NCI-H82 treated with DMSO at 0.1 percent for 48 hours (cell line): ENCODE measurements at regions not wholly inside any gene's neighbourhood (a gene's known extent, or its start where the extent isn't known, plus 50 kb on each side); places are given as distances from the start of the nearest gene placed in this dataset.

Source experiments
- DNase-seq: peaks from one replicate; lab custom pipeline; 2025; ENCODE audit not compliant: unreplicated experiment; lab: John Stamatoyannopoulos, UW

GRCh38 chr7:22658031-22658430 lies 69.0 kb upstream of the IL6 start:
- no peak for DNase-seq

DNA sequence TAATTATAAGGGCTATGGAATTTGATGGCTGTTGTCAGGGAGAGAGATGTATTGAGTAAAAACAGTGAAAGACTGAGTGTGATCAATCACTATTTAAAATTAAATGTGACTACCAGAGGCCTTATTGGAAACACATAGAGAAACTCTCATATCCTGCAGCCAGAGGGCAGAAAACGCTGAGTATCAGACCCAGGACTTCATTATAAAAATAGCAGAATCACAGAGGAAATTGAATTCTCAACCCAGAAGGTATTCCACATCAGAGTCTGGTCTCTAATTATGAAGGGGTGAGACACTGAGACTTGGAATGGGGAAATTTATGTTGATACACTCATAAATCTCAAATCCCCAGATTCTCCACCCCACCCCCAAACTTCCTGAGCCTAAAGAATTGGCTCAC lies 69.5 kb upstream of the IL6 start:
- no peak for DNase-seq

DNA sequence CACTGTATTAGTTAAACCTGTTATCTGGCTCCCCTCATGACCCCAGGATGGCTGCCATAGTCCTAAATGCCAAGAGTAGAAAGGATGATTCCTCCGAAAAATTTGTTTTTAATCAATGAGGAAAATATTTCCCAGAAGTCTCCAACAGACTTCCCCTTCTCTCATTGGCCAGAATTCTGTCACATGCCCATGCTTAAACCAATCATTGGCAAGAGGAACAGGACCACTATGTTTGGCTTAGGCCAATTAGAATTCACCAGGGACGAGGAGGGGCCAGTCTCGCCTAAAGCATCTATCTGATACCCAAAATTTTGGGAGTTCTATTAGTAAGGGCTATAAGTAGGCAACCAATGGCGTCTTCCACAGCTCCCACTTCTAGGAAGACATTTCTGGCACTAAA lies 71.2 kb upstream of the IL6 start:
- no peak for DNase-seq

DNA sequence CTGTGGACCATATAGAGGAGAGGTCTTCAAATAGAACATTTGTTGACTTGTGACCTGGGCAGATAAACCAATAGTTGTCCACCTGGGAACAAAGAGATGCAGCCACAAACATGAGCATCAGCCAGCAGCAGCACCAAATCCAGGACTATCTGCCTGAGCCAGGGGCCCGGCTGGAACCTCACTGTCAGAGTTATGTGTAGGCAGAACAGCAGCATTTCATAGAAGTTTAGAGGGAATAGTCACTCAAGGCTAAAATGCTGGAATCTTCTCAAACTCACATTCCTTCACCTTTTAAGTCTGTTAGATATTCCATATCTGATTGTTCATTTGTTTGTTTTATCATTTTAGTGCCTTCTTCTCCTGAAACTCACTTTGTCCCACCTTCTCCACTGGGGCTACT lies 72.2 kb upstream of the IL6 start:
- no peak for DNase-seq

DNA sequence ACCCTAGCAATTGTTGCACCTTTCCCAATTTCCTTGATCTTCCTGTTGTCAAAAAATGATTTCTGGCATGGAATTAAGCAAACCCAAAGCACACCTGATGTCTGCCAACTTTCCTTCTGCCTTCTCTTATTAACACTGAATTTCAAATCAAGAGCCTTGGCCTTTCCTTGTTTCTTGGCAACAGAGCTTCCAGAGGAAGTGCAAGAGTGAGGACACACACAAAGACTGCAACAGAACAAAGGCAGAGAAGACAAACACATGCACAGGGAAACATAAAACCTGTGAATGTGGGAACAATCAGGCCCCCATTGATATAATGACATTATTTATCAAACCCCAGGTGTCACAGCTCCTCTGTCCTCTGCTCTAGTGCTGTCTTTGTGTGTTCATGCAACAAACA lies 73.0 kb upstream of the IL6 start:
- no peak for DNase-seq

DNA sequence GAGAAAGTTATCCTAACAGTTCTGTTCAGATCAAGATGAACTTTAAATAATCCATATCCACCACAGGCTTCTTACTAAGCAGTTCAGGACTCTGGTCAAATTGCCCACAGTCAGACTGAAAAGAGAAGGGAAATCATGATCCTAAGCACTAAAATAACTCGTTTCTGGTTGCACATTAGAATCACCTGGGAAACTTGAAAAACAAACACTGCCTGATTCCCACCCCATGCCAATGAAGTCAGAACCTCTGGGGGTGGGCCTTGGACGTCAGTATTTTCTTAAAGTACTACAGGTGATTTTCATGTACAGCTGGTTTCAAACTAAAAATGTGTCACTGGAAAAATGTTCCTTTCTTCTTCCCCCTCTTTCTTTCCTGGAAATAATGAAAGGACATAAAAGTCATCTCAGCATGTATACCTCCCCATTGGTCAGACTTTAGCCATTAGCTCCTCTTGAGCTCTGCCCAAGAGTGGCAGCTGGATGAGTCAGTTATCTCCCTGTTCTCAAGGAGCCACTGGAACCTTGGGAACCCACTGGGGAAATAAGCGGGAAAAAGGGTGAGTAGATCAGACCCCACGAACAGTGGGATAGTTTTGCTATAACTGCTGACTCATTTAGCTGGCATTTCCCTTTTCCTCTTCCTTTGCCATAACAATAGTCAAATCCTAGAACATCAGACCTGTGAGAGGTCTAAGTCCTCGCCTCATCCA lies 75.3 kb upstream of the IL6 start:
- no peak for DNase-seq

GRCh38 chr7:22651036-22651435 lies 76.0 kb upstream of the IL6 start:
- DNase-seq, result no peak

- no peak for DNase-seq
Observed at GRCh38 chr7:22649686-22650085, 77.3 kb upstream of the IL6 start.

DNA sequence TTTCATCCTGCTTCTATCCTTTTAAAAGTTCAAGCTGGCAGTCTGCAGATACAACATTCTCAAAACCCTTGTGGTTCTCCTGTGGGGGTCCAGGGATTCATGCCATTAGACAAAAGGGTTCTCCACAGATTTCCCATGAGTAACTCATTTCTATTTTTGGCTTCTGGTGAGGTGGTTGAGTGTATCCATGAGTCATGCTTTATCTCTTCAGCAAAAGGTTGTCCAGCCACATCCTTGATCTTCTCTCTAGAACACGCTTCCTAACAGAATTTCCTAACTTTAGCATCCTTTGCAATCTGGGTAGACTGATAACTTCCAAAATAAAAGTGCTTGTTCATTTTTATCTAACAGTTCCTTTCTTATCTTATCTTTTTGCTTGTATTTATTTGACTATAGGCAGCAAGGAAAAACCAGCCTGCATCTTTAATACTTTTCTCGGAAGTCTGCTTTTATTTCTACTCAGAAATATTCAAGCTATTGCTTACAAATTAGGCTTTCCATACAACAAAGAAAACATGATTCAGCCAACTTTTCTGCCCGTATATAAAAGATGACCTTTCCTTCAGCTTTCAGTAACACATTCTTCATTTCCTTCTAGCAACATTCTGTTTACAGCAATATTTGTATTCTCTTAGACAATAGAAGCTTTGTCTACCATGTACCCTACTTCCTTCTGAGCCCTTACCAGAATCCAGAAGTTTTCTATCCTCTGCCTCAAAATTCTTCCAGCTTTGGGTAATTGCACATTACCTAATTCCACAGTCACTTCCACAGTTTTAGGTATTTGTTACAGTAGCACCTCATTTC lies 79.3 kb upstream of the IL6 start:
- no peak for DNase-seq

- DNase-seq, result no peak
Observed at GRCh38 chr7:22645418-22646181, 81.4 kb upstream of the IL6 start.

GRCh38 chr7:22642454-22642853 lies 84.5 kb upstream of the IL6 start:
- DNase-seq, result no peak

DNA sequence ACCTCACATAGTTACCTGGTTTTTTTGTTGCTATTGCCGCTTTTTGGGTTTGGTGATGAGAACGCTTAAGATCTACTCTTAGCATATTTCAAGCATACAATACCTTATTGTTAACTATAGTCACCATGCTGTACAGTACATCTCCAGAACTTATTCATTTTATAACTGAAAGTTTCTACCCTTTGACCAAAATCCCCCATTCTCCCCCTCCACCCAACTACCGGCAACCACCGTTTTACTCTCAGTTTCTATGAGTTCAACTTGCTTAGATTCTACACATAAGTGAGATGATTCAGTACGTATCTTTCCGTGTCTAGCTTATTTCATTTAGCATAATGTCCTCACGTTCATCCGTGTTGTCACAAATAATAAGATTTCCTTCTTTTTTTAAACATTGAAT lies 86.7 kb upstream of the IL6 start:
- no peak for DNase-seq

GRCh38 chr7:22639396-22639795 lies 87.6 kb upstream of the IL6 start:
- no peak for DNase-seq

DNA sequence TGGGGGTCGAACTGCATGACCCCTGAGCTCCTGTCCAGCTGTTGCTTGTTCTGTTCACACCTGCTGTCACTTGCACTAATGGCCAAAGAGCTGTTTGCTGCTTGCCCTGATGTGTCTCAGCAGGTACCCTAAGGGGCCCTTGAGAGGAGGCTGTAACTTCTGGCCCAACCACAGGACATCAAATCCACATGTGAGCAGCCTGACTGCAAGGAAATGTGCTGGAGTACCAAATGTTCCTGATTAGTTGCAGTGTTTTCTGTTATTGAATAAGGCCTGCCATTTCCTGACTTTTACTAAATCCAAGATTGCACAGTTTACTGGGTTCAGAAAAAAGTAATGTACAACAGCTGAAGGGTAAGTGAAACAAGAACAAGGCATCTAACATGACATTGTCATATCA lies 91.7 kb upstream of the IL6 start:
- no peak for DNase-seq

DNA sequence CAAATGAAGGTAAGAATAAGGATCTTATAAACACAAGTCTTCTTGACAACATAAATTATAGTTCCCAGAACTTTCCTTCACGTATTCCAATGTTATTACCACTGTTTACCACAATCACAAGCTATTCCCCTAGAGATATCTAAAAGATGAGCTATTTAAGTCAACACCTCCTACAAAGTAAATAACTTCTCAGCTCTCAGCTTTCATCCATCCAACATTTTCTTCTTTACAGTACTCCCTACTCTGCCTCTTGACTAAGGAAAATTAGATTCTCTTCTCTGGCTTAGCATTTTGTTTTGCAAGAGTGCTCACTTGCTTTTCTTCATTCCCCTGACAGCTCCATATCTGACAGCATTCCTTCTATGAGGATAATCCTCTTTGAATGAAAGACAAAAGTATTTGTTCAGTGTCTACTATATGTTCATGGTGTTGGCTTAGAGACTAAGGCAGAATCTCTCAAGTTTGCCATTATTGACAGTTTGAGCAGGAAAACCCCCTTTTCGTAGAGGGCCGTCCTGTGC lies 93.0 kb upstream of the IL6 start:
- no peak for DNase-seq

GRCh38 chr7:22633286-22633953 lies 93.6 kb upstream of the IL6 start:
- DNase-seq, result no peak

DNA sequence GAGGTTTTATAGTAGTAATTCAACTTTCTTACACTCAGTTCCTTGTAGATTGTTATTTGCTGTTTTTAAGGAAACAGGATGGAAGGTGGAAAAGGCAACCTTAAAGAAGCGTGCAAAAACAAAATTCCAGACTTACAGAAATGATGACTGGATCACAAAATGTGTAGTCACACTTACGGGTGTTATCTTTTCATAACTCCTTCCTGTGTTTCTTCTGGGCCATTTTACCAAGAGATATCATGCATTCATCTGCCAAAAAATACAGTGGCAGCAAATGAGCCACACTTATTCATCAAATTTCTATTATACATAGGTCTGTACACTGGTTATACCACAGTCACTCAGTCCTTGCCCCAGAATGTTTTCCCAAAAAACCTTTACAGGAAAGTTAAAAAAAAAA lies 94.3 kb upstream of the IL6 start:
- no peak for DNase-seq

DNA sequence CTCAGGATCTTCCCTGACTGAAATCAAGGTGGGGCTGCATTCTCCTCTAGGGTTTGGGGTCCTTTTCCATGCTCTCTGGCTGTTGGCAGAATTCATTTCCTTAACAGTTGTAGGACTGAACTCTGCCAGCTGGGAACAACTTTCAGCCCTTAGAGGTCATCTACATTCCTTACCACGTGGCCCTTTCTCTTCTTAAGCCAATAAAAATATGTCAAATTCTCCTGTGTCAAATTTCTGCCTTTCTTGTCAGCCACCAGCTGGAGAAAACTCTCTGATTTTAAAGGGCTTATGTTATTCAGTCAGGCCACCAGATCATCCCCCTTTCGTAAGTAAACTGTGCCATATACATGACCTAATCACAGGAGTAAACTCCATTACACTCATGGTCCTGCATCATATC lies 95.3 kb upstream of the IL6 start:
- no peak for DNase-seq

DNA sequence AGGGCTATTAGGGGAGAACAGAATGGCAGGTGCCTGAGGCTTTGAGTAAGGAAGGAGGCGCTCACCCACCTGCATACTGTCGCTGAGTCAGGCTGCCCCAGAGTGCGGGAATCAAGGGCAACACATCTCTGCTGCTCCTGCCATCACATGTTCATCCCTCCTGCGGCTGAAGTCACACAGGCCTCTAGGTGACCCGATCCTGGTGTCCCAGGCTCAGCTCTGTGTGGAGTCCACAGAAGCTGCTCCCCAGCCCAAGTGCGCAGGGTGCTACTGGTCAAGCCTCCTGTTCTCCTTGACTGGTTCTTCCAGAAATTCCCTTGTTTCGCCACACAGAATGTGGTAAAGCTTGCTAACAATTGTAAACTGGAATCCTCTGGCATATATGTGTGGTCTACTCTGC lies 96.9 kb upstream of the IL6 start:
- DNase-seq, result no peak

DNA sequence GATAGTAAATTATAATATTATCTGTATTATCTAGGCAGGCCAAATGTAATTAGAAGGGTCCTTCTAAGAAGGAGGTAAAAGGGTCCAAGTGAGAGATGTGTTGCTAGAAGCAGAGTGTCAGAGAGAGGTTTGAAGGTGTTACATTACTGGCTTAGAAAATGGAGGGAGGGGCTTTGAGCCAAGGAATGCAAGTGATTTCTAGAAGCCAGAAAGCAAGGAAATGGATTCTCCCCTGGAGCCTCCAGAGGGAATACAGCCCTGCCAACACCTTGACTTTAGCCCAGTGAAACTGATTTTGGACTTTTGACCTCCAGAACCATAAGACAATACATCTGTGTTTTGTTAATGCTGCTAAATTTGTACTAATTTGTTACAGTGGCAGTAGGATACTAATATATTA lies 97.9 kb upstream of the IL6 start:
- DNase-seq, result no peak

DNA sequence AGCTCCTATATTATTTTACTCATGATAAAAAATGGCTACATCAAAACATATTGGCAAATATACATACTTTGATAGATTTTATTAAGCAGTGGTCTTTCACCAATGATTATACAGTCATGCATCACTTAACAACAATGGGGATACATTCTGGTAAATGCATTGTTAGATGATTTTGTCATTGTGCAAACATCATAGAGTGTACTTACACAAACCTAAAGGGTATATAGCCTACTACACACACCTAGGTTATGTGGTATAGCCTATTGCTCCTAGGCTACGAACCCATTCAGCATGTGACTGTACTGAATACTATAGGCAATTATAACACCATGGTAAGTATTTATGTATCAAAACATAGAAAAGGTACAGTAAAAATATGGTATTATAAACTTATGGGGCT lies 98.9 kb upstream of the IL6 start:
- DNase-seq, result no peak
